ENCODE measurements at regions not wholly inside any gene's neighbourhood (a gene's known extent, or its start where the extent isn't known, plus 50 kb on each side); places are given as distances from the start of the nearest gene placed in this dataset.
A peak's percentile ranks its signal among the peaks of the same experiment; 100 is the strongest.

- TF ChIP-seq ADNP (tag; IDR thresholded peaks at IDR 0.05) (no peak), MAZ (CRISPR knock-in tag; conservative IDR thresholded peaks at IDR 0.05 in 1 of 2, IDR thresholded peaks at IDR 0.05 in 1 of 2) (no peak)
Measured at GRCh38 chr11:122398167-122398566, 257.4 kb upstream of the UBASH3B start (continued).

- CTCF ChIA-PET (ENCODE audit: low intra/inter-chr PET ratio): no interaction called here
- no peaks in the 10 kb centered on the region for H3K27me3 ChIP-seq (ENCODE audit: control insufficient read depth in 2 of 2, insufficient read depth in 2 of 2, low read length in 2 of 2)
- H3K9me3 ChIP-seq (replicated peaks; ENCODE audit: control insufficient read depth, insufficient read depth, low read depth, low read length): no peaks in the 10 kb centered on the region; the same call in 1 of the 2 replicates
- no TSS peak for BruUV-seq (replicated peaks)
- no peaks in the 10 kb centered on the region for H3K4me1 ChIP-seq (replicated peaks in 1 of 2; ENCODE audit: control insufficient read depth in 2 of 2, insufficient read depth in 2 of 2, low read length in 2 of 2)
- in situ Hi-C loops (cut with MboI) (no loop called here), intact Hi-C loops (cut with micrococcal nuclease) (no loop called here)
- FAIRE-seq: no peak
- H3K36me3 ChIP-seq (ENCODE audit: control insufficient read depth, insufficient read depth, low read length): no peaks in the 10 kb centered on the region
- POLR2A ChIA-PET: no interaction called here
- WGBS (ENCODE audit: insufficient coverage, low coverage, missing lambda C conversion rate): 0% methylated on average over 1 of the region's 1 CpG
- H3K27ac ChIP-seq (ENCODE audit: extremely low read depth, low read depth, low read length): no peak overlapping the region
- H3K9ac ChIP-seq (ENCODE audit: insufficient read depth in 1 of 2, low read depth in 2 of 2, low read length in 2 of 2): no peak overlapping the region
- H3K79me2 ChIP-seq (ENCODE audit: control insufficient read depth, insufficient read depth, low read length): no peaks in the 10 kb centered on the region
- H3K4me2 ChIP-seq (ENCODE audit: insufficient read depth, low read length): no peak overlapping the region
- DNase-seq (ENCODE audit: extremely low read depth in 1 of 4, low spot score in 3 of 4): no peak
- 0 out of 2 replicates have a peak, but pooled peaks have one; percentile 26 for TF ChIP-seq MAFK (IDR thresholded peaks at IDR 0.05; ENCODE audit: low read length)
- no peak for TF ChIP-seq RBBP5 (IDR thresholded peaks at IDR 0.05; ENCODE audit: borderline replicate concordance, insufficient read depth, low read length, poor library complexity, severe bottlenecking)
- peak; percentile 10; the same call in 1 of the 2 replicates for TF ChIP-seq MAFF (IDR thresholded peaks at IDR 0.05; ENCODE audit: low read length)
- no peak for TF ChIP-seq BRF1 (IDR thresholded peaks at IDR 0.05; ENCODE audit: borderline replicate concordance, extremely low read depth, insufficient read length)
- no peak for TF ChIP-seq ZBTB49 (CRISPR knock-in tag; IDR thresholded peaks at IDR 0.05; ENCODE audit: borderline replicate concordance)
- TF ChIP-seq ZSCAN29 (IDR thresholded peaks at IDR 0.05): no peak
- peak; percentile 21; the same call in 1 of the 2 replicates for TF ChIP-seq ZNF316 (IDR thresholded peaks at IDR 0.05)
- no peak for TF ChIP-seq PCBP2 (IDR thresholded peaks at IDR 0.05; ENCODE audit: low read depth, low read length, poor library complexity, severe bottlenecking)
- no peak for ATAC-seq
- no peaks in the 10 kb centered on the region for H3K9me1 ChIP-seq (ENCODE audit: control insufficient read depth, insufficient read depth, low read length)
- H3K4me3 ChIP-seq: no peak overlapping the region
- no peak overlapping the region for H2AFZ ChIP-seq (ENCODE audit: low read depth, low read length)
- H4K20me1 ChIP-seq (replicated peaks; ENCODE audit: control insufficient read depth, insufficient read depth, low read length): no peaks in the 10 kb centered on the region
Measured at GRCh38 chr11:122395282-122395681, 260.2 kb upstream of the UBASH3B start.

All from K562 (cell line).